ENCODE measurements at regions not wholly inside any gene's neighbourhood (a gene's known extent, or its start where the extent isn't known, plus 50 kb on each side); places are given as distances from the start of the nearest gene placed in this dataset.

DNA sequence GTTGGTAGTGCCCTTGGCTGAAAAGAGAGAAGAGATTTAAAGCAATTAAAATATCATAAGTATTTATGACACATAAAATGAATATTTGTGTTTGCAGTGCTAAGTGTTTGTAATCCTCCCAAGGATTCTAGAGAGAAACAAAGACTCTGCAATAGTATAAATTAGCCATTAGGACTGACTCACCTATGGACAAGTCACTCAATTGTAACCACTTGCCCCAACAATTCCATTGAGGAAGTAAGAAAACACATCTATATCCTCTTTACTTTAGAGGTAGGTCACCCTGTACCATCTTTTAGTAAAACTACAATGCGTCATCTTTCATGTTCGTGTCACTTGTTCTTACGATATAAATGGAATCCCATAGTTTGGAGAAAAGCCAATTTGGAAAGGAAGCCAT lies 85.7 kb upstream of the INHBA start:
- no peaks in the 10 kb centered on the region for H3K4me1 ChIP-seq
- POLR2A ChIA-PET: no interaction called here
- H3K9me3 Mint-ChIP-seq (ENCODE audit: unreplicated experiment): no peaks in the 10 kb centered on the region
- intact Hi-C loops (cut with micrococcal nuclease; ENCODE audit: unreplicated experiment): no loop called here
- no peaks in the 10 kb centered on the region for H3K9me3 ChIP-seq
- no peak overlapping the region for H3K4me3 Mint-ChIP-seq (ENCODE audit: unreplicated experiment)
- no peak overlapping the region for H3K27ac Mint-ChIP-seq (ENCODE audit: unreplicated experiment)
- no peaks in the 10 kb centered on the region for H3K36me3 ChIP-seq (ENCODE audit: control insufficient read depth, insufficient read depth, low read length)
- BruUV-seq (replicated peaks): no TSS peak
- CTCF ChIA-PET: no interaction called here
- no peaks in the 10 kb centered on the region; the same call in 1 of the 2 replicates for H3K27me3 ChIP-seq (replicated peaks; ENCODE audit: control insufficient read depth, insufficient read depth, low read length)
- DNase-seq: no peak
- H3K27me3 Mint-ChIP-seq (ENCODE audit: insufficient read depth, unreplicated experiment): peaks cover 12% of the 10 kb centered on the region
- no peaks in the 10 kb centered on the region for H3K36me3 Mint-ChIP-seq (ENCODE audit: insufficient read depth, unreplicated experiment)
- no peak overlapping the region for H3K4me3 ChIP-seq (ENCODE audit: low read depth, low read length)
- no peaks in the 10 kb centered on the region for H3K4me1 Mint-ChIP-seq (ENCODE audit: low read depth, unreplicated experiment)
- no peak for TF ChIP-seq CTCF (IDR thresholded peaks at IDR 0.05; ENCODE audit: insufficient read depth in 1 of 2, low read depth in 1 of 2, low read length in 1 of 2, severe bottlenecking in 1 of 2, unreplicated experiment in 1 of 2)

GRCh38 chr7:41787651-41788350 lies 84.9 kb upstream of the INHBA start:
- CTCF ChIA-PET: no interaction called here

GRCh38 chr7:41786944-41787343 lies 84.1 kb upstream of the INHBA start:
- no peaks in the 10 kb centered on the region for H3K36me3 Mint-ChIP-seq (ENCODE audit: insufficient read depth, unreplicated experiment)
- CTCF ChIA-PET: no interaction called here

More at GRCh38 chr7:41787651-41788350, 84.9 kb upstream of the INHBA start:
- no peak for TF ChIP-seq CTCF (IDR thresholded peaks at IDR 0.05; ENCODE audit: insufficient read depth in 1 of 2, low read depth in 1 of 2, low read length in 1 of 2, severe bottlenecking in 1 of 2, unreplicated experiment in 1 of 2)
- intact Hi-C loops (cut with micrococcal nuclease; ENCODE audit: unreplicated experiment): no loop called here
- no TSS peak for BruUV-seq (replicated peaks)
- DNase-seq: no peak
- Mint-ChIP-seq H3K36me3 (ENCODE audit: insufficient read depth, unreplicated experiment) (no peaks in the 10 kb centered on the region), H3K9me3 (ENCODE audit: unreplicated experiment) (no peaks in the 10 kb centered on the region), H3K4me3 (ENCODE audit: unreplicated experiment) (no peak overlapping the region), H3K27me3 (ENCODE audit: insufficient read depth, unreplicated experiment) (peaks cover 16% of the 10 kb centered on the region), H3K27ac (ENCODE audit: unreplicated experiment) (no peak overlapping the region), H3K4me1 (ENCODE audit: low read depth, unreplicated experiment) (no peaks in the 10 kb centered on the region)
- H3K27me3 ChIP-seq (replicated peaks; ENCODE audit: control insufficient read depth, insufficient read depth, low read length): no peaks in the 10 kb centered on the region; the same call in 1 of the 2 replicates
- no peak overlapping the region for H3K4me3 ChIP-seq (ENCODE audit: low read depth, low read length)
- no peaks in the 10 kb centered on the region for H3K36me3 ChIP-seq (ENCODE audit: control insufficient read depth, insufficient read depth, low read length)
- no peaks in the 10 kb centered on the region for H3K4me1 ChIP-seq
- POLR2A ChIA-PET: no interaction called here
- H3K9me3 ChIP-seq: no peaks in the 10 kb centered on the region

More at GRCh38 chr7:41786944-41787343, 84.1 kb upstream of the INHBA start:
- no peak for DNase-seq
- Mint-ChIP-seq H3K4me3 (ENCODE audit: unreplicated experiment) (no peak overlapping the region), H3K27me3 (ENCODE audit: insufficient read depth, unreplicated experiment) (peaks cover 16% of the 10 kb centered on the region), H3K9me3 (ENCODE audit: unreplicated experiment) (no peaks in the 10 kb centered on the region), H3K27ac (ENCODE audit: unreplicated experiment) (no peak overlapping the region), H3K4me1 (ENCODE audit: low read depth, unreplicated experiment) (no peaks in the 10 kb centered on the region)
- Histone ChIP-seq H3K9me3 (no peaks in the 10 kb centered on the region), H3K4me1 (no peaks in the 10 kb centered on the region), H3K4me3 (ENCODE audit: low read depth, low read length) (no peak overlapping the region), H3K36me3 (ENCODE audit: control insufficient read depth, insufficient read depth, low read length) (no peaks in the 10 kb centered on the region), H3K27me3 (replicated peaks; ENCODE audit: control insufficient read depth, insufficient read depth, low read length) (no peaks in the 10 kb centered on the region; the same call in 1 of the 2 replicates)
- no TSS peak for BruUV-seq (replicated peaks)
- intact Hi-C loops (cut with micrococcal nuclease; ENCODE audit: unreplicated experiment): no loop called here
- TF ChIP-seq CTCF (IDR thresholded peaks at IDR 0.05; ENCODE audit: insufficient read depth in 1 of 2, low read depth in 1 of 2, low read length in 1 of 2, severe bottlenecking in 1 of 2, unreplicated experiment in 1 of 2): no peak
- POLR2A ChIA-PET: no interaction called here
